HEK293 (cell line): ENCODE measurements at regions not wholly inside any gene's neighbourhood (a gene's known extent, or its start where the extent isn't known, plus 50 kb on each side); places are given as distances from the start of the nearest gene placed in this dataset.

ENCODE experiments used
- YY1 ChIP-seq: fragments of 450-650 bp; formaldehyde crosslinking; IDR thresholded peaks from 2 replicates; pipeline ENCODE4 v1.5.1; 2018; ENCODE audit warnings: missing biosample characterization, missing genetic modification characterization
- ZFP69B ChIP-seq: fragments of 450-650 bp; formaldehyde crosslinking; IDR thresholded peaks from 2 replicates; pipeline ENCODE4 v1.5.1; 2016; ENCODE audit warnings: missing biosample characterization, missing genetic modification characterization
- ZNF311 ChIP-seq: fragments of 450-650 bp; formaldehyde crosslinking; IDR thresholded peaks from 2 replicates; pipeline ENCODE4 v1.5.1; 2017; ENCODE audit warnings: missing biosample characterization, missing genetic modification characterization, borderline replicate concordance
- ZNF658 ChIP-seq: fragments of 450-650 bp; formaldehyde crosslinking; IDR thresholded peaks from 2 replicates; pipeline ENCODE4; 2016; ENCODE audit warnings: missing biosample characterization, missing genetic modification characterization
- ZNF747 ChIP-seq: fragments of 450-650 bp; formaldehyde crosslinking; IDR thresholded peaks from 2 replicates; pipeline ENCODE4 v1.5.1; 2016; ENCODE audit warnings: missing biosample characterization, missing genetic modification characterization
- ZSCAN30 ChIP-seq: fragments of 450-650 bp; IDR thresholded peaks from 2 replicates; pipeline ENCODE4 v1.5.1; 2018; ENCODE audit warnings: missing biosample characterization, mild to moderate bottlenecking, missing genetic modification characterization, moderate library complexity
- TF ChIP-seq, protein P1 (sequence below): fragments of 450-650 bp; formaldehyde crosslinking; IDR thresholded peaks from 2 replicates; pipeline ENCODE4 v1.5.1; 2016; ENCODE audit warnings: missing biosample characterization, missing genetic modification characterization
- TF ChIP-seq, protein P2 (sequence below): fragments of 450-650 bp; formaldehyde crosslinking; IDR thresholded peaks from 2 replicates; pipeline ENCODE4 v1.5.1; 2016; ENCODE audit warnings: missing biosample characterization, missing genetic modification characterization
- TF ChIP-seq, protein P3 (sequence below): fragments of 450-650 bp; formaldehyde crosslinking; IDR thresholded peaks from 2 replicates; pipeline ENCODE4 v1.5.1; 2016; ENCODE audit warnings: missing biosample characterization, missing genetic modification characterization
- TF ChIP-seq, protein P4 (sequence below): fragments of 450-650 bp; formaldehyde crosslinking; IDR thresholded peaks from 2 replicates; pipeline ENCODE4 v1.5.1; 2016; ENCODE audit warnings: missing biosample characterization, missing genetic modification characterization
- TF ChIP-seq, protein P5 (sequence below): fragments of 450-650 bp; formaldehyde crosslinking; IDR thresholded peaks from 2 replicates; pipeline ENCODE4 v1.5.1; 2016; ENCODE audit warnings: missing biosample characterization, missing genetic modification characterization

DNA sequence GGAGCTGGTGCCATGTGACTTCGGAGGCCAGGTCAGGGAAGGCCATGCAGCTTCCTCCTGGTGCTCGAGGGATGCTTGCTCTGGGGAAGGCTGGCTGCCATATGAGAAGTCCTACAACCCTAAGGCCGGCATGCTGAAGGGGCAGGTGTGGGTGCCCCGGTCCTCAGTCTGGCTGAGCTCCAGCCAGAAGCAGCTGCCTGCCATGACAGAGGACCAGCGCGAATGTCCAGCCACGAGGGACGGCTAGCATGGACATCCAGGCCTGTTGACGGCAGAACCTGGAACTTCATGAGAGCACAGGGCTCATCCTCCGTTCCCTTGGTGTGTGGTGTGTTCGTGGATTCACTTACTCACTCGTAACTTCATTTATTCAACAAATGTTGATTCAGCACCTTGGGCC, 140.6 kb downstream of the IRF8 start:
- TF ChIP-seq, protein P1, sequence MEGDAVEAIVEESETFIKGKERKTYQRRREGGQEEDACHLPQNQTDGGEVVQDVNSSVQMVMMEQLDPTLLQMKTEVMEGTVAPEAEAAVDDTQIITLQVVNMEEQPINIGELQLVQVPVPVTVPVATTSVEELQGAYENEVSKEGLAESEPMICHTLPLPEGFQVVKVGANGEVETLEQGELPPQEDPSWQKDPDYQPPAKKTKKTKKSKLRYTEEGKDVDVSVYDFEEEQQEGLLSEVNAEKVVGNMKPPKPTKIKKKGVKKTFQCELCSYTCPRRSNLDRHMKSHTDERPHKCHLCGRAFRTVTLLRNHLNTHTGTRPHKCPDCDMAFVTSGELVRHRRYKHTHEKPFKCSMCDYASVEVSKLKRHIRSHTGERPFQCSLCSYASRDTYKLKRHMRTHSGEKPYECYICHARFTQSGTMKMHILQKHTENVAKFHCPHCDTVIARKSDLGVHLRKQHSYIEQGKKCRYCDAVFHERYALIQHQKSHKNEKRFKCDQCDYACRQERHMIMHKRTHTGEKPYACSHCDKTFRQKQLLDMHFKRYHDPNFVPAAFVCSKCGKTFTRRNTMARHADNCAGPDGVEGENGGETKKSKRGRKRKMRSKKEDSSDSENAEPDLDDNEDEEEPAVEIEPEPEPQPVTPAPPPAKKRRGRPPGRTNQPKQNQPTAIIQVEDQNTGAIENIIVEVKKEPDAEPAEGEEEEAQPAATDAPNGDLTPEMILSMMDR (tag by site-specific recombination) = no peak
- TF ChIP-seq, protein P2, sequence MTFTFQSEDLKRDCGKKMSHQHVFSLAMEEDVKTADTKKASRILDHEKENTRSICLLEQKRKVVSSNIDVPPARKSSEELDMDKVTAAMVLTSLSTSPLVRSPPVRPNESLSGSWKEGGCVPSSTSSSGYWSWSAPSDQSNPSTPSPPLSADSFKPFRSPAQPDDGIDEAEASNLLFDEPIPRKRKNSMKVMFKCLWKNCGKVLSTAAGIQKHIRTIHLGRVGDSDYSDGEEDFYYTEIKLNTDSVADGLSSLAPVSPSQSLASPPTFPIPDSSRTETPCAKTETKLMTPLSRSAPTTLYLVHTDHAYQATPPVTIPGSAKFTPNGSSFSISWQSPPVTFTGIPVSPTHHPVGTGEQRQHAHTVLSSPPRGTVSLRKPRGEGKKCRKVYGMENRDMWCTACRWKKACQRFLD = no peak
- TF ChIP-seq YY1 (tag by site-specific recombination) = no peak
- TF ChIP-seq, protein P3, sequence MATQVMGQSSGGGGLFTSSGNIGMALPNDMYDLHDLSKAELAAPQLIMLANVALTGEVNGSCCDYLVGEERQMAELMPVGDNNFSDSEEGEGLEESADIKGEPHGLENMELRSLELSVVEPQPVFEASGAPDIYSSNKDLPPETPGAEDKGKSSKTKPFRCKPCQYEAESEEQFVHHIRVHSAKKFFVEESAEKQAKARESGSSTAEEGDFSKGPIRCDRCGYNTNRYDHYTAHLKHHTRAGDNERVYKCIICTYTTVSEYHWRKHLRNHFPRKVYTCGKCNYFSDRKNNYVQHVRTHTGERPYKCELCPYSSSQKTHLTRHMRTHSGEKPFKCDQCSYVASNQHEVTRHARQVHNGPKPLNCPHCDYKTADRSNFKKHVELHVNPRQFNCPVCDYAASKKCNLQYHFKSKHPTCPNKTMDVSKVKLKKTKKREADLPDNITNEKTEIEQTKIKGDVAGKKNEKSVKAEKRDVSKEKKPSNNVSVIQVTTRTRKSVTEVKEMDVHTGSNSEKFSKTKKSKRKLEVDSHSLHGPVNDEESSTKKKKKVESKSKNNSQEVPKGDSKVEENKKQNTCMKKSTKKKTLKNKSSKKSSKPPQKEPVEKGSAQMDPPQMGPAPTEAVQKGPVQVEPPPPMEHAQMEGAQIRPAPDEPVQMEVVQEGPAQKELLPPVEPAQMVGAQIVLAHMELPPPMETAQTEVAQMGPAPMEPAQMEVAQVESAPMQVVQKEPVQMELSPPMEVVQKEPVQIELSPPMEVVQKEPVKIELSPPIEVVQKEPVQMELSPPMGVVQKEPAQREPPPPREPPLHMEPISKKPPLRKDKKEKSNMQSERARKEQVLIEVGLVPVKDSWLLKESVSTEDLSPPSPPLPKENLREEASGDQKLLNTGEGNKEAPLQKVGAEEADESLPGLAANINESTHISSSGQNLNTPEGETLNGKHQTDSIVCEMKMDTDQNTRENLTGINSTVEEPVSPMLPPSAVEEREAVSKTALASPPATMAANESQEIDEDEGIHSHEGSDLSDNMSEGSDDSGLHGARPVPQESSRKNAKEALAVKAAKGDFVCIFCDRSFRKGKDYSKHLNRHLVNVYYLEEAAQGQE (tag by site-specific recombination) = no peak
- no peak for TF ChIP-seq ZNF747 (tag by site-specific recombination)
- TF ChIP-seq ZFP69B = no peak
- TF ChIP-seq, protein P4, sequence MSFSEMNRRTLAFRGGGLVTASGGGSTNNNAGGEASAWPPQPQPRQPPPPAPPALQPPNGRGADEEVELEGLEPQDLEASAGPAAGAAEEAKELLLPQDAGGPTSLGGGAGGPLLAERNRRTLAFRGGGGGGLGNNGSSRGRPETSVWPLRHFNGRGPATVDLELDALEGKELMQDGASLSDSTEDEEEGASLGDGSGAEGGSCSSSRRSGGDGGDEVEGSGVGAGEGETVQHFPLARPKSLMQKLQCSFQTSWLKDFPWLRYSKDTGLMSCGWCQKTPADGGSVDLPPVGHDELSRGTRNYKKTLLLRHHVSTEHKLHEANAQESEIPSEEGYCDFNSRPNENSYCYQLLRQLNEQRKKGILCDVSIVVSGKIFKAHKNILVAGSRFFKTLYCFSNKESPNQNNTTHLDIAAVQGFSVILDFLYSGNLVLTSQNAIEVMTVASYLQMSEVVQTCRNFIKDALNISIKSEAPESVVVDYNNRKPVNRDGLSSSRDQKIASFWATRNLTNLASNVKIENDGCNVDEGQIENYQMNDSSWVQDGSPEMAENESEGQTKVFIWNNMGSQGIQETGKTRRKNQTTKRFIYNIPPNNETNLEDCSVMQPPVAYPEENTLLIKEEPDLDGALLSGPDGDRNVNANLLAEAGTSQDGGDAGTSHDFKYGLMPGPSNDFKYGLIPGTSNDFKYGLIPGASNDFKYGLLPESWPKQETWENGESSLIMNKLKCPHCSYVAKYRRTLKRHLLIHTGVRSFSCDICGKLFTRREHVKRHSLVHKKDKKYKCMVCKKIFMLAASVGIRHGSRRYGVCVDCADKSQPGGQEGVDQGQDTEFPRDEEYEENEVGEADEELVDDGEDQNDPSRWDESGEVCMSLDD (tag by site-specific recombination) = no peak
- TF ChIP-seq, protein P5, sequence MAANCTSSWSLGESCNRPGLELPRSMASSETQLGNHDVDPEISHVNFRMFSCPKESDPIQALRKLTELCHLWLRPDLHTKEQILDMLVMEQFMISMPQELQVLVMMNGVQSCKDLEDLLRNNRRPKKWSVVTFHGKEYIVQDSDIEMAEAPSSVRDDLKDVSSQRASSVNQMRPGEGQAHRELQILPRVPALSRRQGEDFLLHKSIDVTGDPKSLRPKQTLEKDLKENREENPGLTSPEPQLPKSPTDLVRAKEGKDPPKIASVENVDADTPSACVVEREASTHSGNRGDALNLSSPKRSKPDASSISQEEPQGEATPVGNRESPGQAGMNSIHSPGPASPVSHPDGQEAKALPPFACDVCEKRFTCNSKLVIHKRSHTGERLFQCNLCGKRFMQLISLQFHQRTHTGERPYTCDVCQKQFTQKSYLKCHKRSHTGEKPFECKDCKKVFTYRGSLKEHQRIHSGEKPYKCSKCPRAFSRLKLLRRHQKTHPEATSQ (tag by site-specific recombination) = no peak
- no peak for TF ChIP-seq ZNF311
- TF ChIP-seq ZSCAN30 = no peak
- no peak for TF ChIP-seq ZNF658 (tag by site-specific recombination)
